Thyroid gland (tissue), 4 donors: ENCODE measurements at regions not wholly inside any gene's neighbourhood (a gene's known extent, or its start where the extent isn't known, plus 50 kb on each side); places are given as distances from the start of the nearest gene placed in this dataset.

Source experiments
- DNase-seq, 2 donors: peaks; one replicate each; pipeline ENCODE4 v3.0.0-alpha.2; 2019
- H3K27ac ChIP-seq, 3 donors: fragments of 200-600 bp; sonication (generic); 1 replicate in 2 of 3; 2 replicates in 1 of 3; pipeline ENCODE4 v1.5.1; 2016 to 2019; ENCODE audit warnings: mild to moderate bottlenecking in 1 of 3, moderate library complexity in 1 of 3
- H3K27me3 ChIP-seq: fragments of 200-600 bp; sonication (generic); one replicate; pipeline ENCODE4 v1.5.1; 2019
- H3K36me3 ChIP-seq, 2 donors: fragments of 200-600 bp; sonication (generic); one replicate each; pipeline ENCODE4 v1.5.1; 2016 to 2019
- H3K4me1 ChIP-seq, 2 donors: fragments of 200-600 bp; sonication (generic); one replicate each; pipeline ENCODE4 v1.5.1; 2017 to 2019
- H3K4me3 ChIP-seq, 3 donors: fragments of 200-600 bp; sonication (generic); replicated peaks in 1 of 3; 1 replicate in 2 of 3; 2 replicates in 1 of 3; pipeline ENCODE4 v1.5.1; 2016; ENCODE audit warnings: mild to moderate bottlenecking in 1 of 3
- H3K9me3 ChIP-seq: fragments of 200-600 bp; sonication (generic); one replicate; pipeline ENCODE4 v1.5.1; 2017
- POLR2A ChIP-seq, 2 donors: fragments of 450-650 bp; IDR thresholded peaks; one replicate each; pipeline ENCODE4 v1.6.1; 2017; ENCODE audit warnings: antibody characterized with exemption in 2 of 2, mild to moderate bottlenecking in 2 of 2, moderate library complexity in 1 of 2
- WGBS, 2 donors: methylation state at CpG; one replicate each; pipeline ENCODE4 v1.1.5; 2017; 5-methylcytosine and 5-hydroxymethylcytosine counted together
- intact Hi-C: fragments of 100-400 bp; cut with DNase I; formaldehyde crosslinking; loops from one replicate; pipeline ENCODE4 v1.15.1; 2023
- TF ChIP-seq, protein P1 (sequence below), 6 experiments: fragments of 200-600 bp in 3 of 6; fragments of 450-650 bp in 3 of 6; sonication (generic) in 3 of 6; IDR thresholded peaks; one replicate each; pipeline ENCODE4 v1.5.1; 2016 to 2019; ENCODE audit warnings: antibody characterized with exemption in 6 of 6, mild to moderate bottlenecking in 2 of 6, inconsistent platforms in 1 of 6, moderate library complexity in 1 of 6

DNA sequence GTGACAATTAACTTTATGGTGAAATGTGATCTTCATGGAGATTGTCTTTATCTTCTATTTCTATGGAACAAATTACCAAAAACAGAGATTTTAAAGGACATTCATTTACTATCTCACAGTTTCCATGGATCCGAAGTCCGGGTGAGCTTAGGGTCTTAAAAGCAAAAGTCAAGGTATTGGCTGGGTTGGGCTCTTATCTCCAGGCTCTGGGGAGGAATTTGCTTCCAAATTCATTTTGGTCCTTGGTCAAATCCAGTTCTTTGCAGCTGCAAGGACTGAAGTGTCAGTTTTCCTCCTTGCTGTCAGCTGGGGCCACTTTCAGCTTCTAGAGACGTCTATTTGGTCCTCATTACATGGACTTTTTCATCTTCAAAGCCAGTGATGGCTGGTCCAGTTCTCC lies 395.8 kb upstream of the MAF start:
- Histone ChIP-seq H3K4me3 (no peak overlapping the region), H3K9me3 (no peaks in the 10 kb centered on the region), H3K27ac (no peak overlapping the region), H3K36me3 (no peaks in the 10 kb centered on the region), H3K4me1 (no peaks in the 10 kb centered on the region), H3K27me3 (no peaks in the 10 kb centered on the region)
- TF ChIP-seq POLR2A (IDR thresholded peaks at IDR 0.05), result no peak
- TF ChIP-seq, protein P1, sequence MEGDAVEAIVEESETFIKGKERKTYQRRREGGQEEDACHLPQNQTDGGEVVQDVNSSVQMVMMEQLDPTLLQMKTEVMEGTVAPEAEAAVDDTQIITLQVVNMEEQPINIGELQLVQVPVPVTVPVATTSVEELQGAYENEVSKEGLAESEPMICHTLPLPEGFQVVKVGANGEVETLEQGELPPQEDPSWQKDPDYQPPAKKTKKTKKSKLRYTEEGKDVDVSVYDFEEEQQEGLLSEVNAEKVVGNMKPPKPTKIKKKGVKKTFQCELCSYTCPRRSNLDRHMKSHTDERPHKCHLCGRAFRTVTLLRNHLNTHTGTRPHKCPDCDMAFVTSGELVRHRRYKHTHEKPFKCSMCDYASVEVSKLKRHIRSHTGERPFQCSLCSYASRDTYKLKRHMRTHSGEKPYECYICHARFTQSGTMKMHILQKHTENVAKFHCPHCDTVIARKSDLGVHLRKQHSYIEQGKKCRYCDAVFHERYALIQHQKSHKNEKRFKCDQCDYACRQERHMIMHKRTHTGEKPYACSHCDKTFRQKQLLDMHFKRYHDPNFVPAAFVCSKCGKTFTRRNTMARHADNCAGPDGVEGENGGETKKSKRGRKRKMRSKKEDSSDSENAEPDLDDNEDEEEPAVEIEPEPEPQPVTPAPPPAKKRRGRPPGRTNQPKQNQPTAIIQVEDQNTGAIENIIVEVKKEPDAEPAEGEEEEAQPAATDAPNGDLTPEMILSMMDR (IDR thresholded peaks at IDR 0.05), result no peak
- DNase-seq, result no peak
- WGBS, 2 donors, result 77 to 93% methylated on average over 3 of the region's 3 CpGs
- intact Hi-C loops, result no loop called here

- no peaks in the 10 kb centered on the region for H3K27me3 ChIP-seq
- DNase-seq, result no peak
- TF ChIP-seq POLR2A (IDR thresholded peaks at IDR 0.05), result no peak
- TF ChIP-seq, protein P1 (IDR thresholded peaks at IDR 0.05), result no peak
- H3K27ac ChIP-seq, result no peak overlapping the region
- intact Hi-C loops, result no loop called here
- H3K4me1 ChIP-seq, result no peaks in the 10 kb centered on the region
- no peak overlapping the region for H3K4me3 ChIP-seq
- 88 to 94% methylated on average over 7 of the region's 7 CpGs for WGBS, 2 donors
- no peaks in the 10 kb centered on the region for H3K9me3 ChIP-seq
- no peaks in the 10 kb centered on the region for H3K36me3 ChIP-seq
These were observed 394.8 kb upstream of the MAF start for GRCh38 chr16:79995315-79995714.

DNA sequence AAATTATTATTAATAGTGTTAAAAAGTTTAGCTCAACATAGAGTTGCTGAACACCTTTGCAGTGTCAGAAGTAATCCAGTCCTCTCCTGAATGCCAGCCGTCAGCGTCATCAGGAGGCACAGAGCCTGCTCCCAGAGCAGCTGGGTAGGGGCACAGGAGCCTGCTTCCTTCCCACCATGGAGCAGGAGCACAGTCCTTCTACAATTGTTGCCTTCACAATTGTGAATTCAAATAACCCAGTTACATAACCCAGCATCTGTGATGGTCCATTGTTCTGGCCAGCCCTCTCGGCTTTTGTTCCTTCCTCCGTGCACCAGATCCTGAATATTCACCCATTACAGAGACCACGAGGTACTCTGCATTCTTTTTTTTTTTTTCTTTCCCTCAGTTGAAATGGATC lies 393.9 kb upstream of the MAF start:
- H3K27me3 ChIP-seq, result no peaks in the 10 kb centered on the region
- no peaks in the 10 kb centered on the region for H3K9me3 ChIP-seq
- H3K4me3 ChIP-seq, result no peak overlapping the region
- no peak overlapping the region for H3K27ac ChIP-seq
- no peak for DNase-seq
- intact Hi-C loops, result no loop called here
- WGBS, 2 donors, result 77 to 87% methylated on average over 5 of the region's 5 CpGs
- no peaks in the 10 kb centered on the region for H3K36me3 ChIP-seq
- no peaks in the 10 kb centered on the region for H3K4me1 ChIP-seq
- TF ChIP-seq, protein P1 (IDR thresholded peaks at IDR 0.05), result no peak
- TF ChIP-seq POLR2A (IDR thresholded peaks at IDR 0.05), result no peak

DNA sequence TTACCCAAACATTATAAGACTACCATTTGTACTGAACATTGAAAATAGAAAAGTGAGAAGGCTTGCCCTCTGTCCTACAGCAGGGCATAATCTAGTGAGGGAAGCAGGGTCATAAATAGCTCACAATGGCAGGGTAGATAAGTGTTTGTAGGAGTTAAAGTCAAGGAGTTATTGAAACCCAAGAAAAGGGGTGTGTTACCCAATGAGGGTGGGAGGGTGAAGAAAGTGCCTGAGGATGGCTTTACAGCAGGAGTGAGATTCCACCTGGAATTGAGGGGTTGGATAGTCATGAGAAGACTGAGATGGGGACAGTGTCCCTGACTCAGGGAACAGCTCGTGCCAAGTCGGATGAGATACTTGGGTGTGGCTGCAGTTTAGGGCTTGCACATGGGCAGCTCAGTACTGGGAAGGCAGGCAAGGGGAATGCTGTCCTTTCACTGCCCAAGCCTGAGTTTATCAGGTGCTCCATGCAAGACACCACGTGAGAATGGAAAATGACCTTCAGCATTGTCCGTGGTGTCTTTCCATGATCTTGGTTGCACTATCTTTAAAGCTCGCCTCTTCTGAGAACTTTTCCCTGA lies 393.2 kb upstream of the MAF start:
- DNase-seq, result no peak
- Histone ChIP-seq H3K4me3 (no peak overlapping the region), H3K4me1 (no peaks in the 10 kb centered on the region), H3K27ac (no peak overlapping the region), H3K9me3 (no peaks in the 10 kb centered on the region), H3K27me3 (no peaks in the 10 kb centered on the region), H3K36me3 (no peaks in the 10 kb centered on the region)
- intact Hi-C loops, result no loop called here
- WGBS, 2 donors, result 94 to 96% methylated on average over 5 of the region's 5 CpGs
- no peak for TF ChIP-seq POLR2A (IDR thresholded peaks at IDR 0.05)
- TF ChIP-seq, protein P1 (IDR thresholded peaks at IDR 0.05), result no peak

- H3K9me3 ChIP-seq, result no peaks in the 10 kb centered on the region
- 91 to 100% methylated on average over 4 of the region's 4 CpGs for WGBS, 2 donors
- no peak overlapping the region for H3K27ac ChIP-seq
- no peaks in the 10 kb centered on the region for H3K27me3 ChIP-seq
- no peak for DNase-seq
- intact Hi-C loops, result no loop called here
- H3K4me1 ChIP-seq, result no peaks in the 10 kb centered on the region
- TF ChIP-seq, protein P1 (IDR thresholded peaks at IDR 0.05), result no peak
- TF ChIP-seq POLR2A (IDR thresholded peaks at IDR 0.05), result no peak
- H3K4me3 ChIP-seq, result no peak overlapping the region
- no peaks in the 10 kb centered on the region for H3K36me3 ChIP-seq
These were observed 391.4 kb upstream of the MAF start for GRCh38 chr16:79991969-79992368.
